IMR-90 (cell line): ENCODE measurements at regions not wholly inside any gene's neighbourhood (a gene's known extent, or its start where the extent isn't known, plus 50 kb on each side); places are given as distances from the start of the nearest gene placed in this dataset.

Experiments used
- CTCF ChIP-seq: conservative IDR thresholded peaks from 2 replicates; pipeline ENCODE4 v1.5.1; 2012; ENCODE audit warnings: mild to moderate bottlenecking, low read depth, low read length, improper control_type of control experiment
- POLR2A ChIP-seq: IDR thresholded peaks from 2 replicates; pipeline ENCODE4 v1.6.1; 2012; ENCODE audit warnings: mild to moderate bottlenecking, low read depth, low read length
- RAD21 ChIP-seq: IDR thresholded peaks from 2 replicates; pipeline ENCODE4 v1.6.1; 2012; ENCODE audit warnings: low read length, improper control_type of control experiment
- RCOR1 ChIP-seq: IDR thresholded peaks from 2 replicates; pipeline ENCODE4 v1.6.1; 2012; ENCODE audit warnings: mild to moderate bottlenecking, low read length, improper control_type of control experiment; ENCODE audit not compliant: insufficient replicate concordance

- TF ChIP-seq POLR2A (no peak), RAD21 (no peak), CTCF (no peak), RCOR1 (no peak)
Observed at GRCh38 chr7:42677751-42678699, 233.8 kb downstream of the C7orf25 start.
